ENCODE measurements at regions not wholly inside any gene's neighbourhood (a gene's known extent, or its start where the extent isn't known, plus 50 kb on each side); places are given as distances from the start of the nearest gene placed in this dataset.

DNA sequence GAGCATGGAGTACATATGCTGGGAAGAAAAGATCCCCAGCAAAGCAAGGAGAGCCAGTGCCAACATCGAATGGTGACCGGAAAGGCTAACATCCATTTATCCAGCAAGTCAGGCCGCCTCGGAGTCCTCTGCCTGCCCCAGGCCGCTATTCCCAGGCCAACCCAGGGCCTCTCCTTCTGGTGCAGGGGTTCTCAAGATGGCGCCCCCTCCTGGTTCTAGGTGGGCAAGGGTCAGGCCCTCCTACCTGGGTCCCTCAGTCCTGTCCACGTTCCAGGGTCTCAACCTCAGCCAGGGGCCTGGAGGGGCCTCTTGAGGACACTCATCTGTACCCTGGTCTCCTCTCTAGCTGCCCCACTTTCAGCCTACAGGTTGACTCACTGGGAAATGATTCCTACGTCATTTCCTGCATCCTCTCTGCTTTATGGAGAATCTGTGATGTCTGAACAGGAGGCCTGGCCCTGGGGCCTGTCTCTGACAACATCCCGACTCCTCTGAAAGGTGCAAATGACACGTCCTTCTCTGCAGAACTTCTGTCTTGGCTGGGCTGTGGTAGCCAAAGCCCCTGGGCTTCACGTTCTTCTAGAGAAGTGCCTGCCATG is 145.3 kb downstream of the PSMG1 start:
- no peaks in the 10 kb centered on the region for H3K9me3 ChIP-seq
- H3K4me1 ChIP-seq (ENCODE audit: control insufficient read depth in 1 of 2, insufficient read depth in 1 of 2, low read depth in 1 of 2, low read length in 1 of 2), result no peaks in the 10 kb centered on the region
- no peaks in the 10 kb centered on the region for H3K36me3 ChIP-seq
- H3K4me3 ChIP-seq (ENCODE audit: low read depth in 1 of 2, low read length in 1 of 2), result no peak overlapping the region
- no peaks in the 10 kb centered on the region for H3K27me3 ChIP-seq
- no peak overlapping the region for H3K27ac ChIP-seq
- no peak for TF ChIP-seq CTCF (IDR thresholded peaks at IDR 0.05)

- Histone ChIP-seq H3K4me3 (ENCODE audit: low read depth in 1 of 2, low read length in 1 of 2) (no peak overlapping the region), H3K27ac (no peak overlapping the region), H3K36me3 (no peaks in the 10 kb centered on the region), H3K27me3 (no peaks in the 10 kb centered on the region), H3K4me1 (ENCODE audit: control insufficient read depth in 1 of 2, insufficient read depth in 1 of 2, low read depth in 1 of 2, low read length in 1 of 2) (no peaks in the 10 kb centered on the region), H3K9me3 (no peaks in the 10 kb centered on the region)
- no peak for TF ChIP-seq CTCF (IDR thresholded peaks at IDR 0.05)
Measured at GRCh38 chr21:39036581-39036980, 146.7 kb downstream of the PSMG1 start.

- Histone ChIP-seq H3K4me1 (ENCODE audit: control insufficient read depth in 1 of 2, insufficient read depth in 1 of 2, low read depth in 1 of 2, low read length in 1 of 2) (no peaks in the 10 kb centered on the region), H3K36me3 (no peaks in the 10 kb centered on the region)
- no peak for TF ChIP-seq CTCF (IDR thresholded peaks at IDR 0.05)
Measured at GRCh38 chr21:39034590-39035536, 148.4 kb downstream of the PSMG1 start.

GRCh38 chr21:39033878-39034589 is 149.2 kb downstream of the PSMG1 start:
- H3K27me3 ChIP-seq, result no peaks in the 10 kb centered on the region
- no peak for TF ChIP-seq CTCF (IDR thresholded peaks at IDR 0.05)
- H3K27ac ChIP-seq, result no peak overlapping the region
- no peaks in the 10 kb centered on the region for H3K36me3 ChIP-seq
- no peaks in the 10 kb centered on the region for H3K4me1 ChIP-seq (ENCODE audit: control insufficient read depth in 1 of 2, insufficient read depth in 1 of 2, low read depth in 1 of 2, low read length in 1 of 2)
- no peak overlapping the region for H3K4me3 ChIP-seq (ENCODE audit: low read depth in 1 of 2, low read length in 1 of 2)
- no peaks in the 10 kb centered on the region for H3K9me3 ChIP-seq

More at GRCh38 chr21:39034590-39035536, 148.4 kb downstream of the PSMG1 start:
- Histone ChIP-seq H3K27ac (no peak overlapping the region), H3K27me3 (no peaks in the 10 kb centered on the region), H3K9me3 (no peaks in the 10 kb centered on the region), H3K4me3 (ENCODE audit: low read depth in 1 of 2, low read length in 1 of 2) (no peak overlapping the region)

GRCh38 chr21:39029900-39030884 is 153.1 kb downstream of the PSMG1 start:
- Histone ChIP-seq H3K4me1 (ENCODE audit: control insufficient read depth in 1 of 2, insufficient read depth in 1 of 2, low read depth in 1 of 2, low read length in 1 of 2) (no peaks in the 10 kb centered on the region), H3K27ac (no peak overlapping the region), H3K27me3 (no peaks in the 10 kb centered on the region), H3K9me3 (no peaks in the 10 kb centered on the region), H3K4me3 (ENCODE audit: low read depth in 1 of 2, low read length in 1 of 2) (no peak overlapping the region), H3K36me3 (no peaks in the 10 kb centered on the region)
- TF ChIP-seq CTCF (IDR thresholded peaks at IDR 0.05), result no peak
